Transverse colon (tissue), 4 donors: ENCODE measurements at regions not wholly inside any gene's neighbourhood (a gene's known extent, or its start where the extent isn't known, plus 50 kb on each side); places are given as distances from the start of the nearest gene placed in this dataset.

Experiments
- POLR2AphosphoS5 ChIP-seq, 3 donors: sonication (generic); formaldehyde crosslinking; IDR thresholded peaks; one replicate each; pipeline ENCODE4 v1.6.1; 2016; ENCODE audit warnings: antibody characterized with exemption in 3 of 3
- TF ChIP-seq, protein P1 (sequence below), 5 experiments: fragments of 200-600 bp in 3 of 5; fragments of 450-650 bp in 2 of 5; sonication (generic) in 3 of 5; IDR thresholded peaks; 1 replicate in 2 of 5; 2 replicates in 3 of 5; pipeline ENCODE4 v1.5.1; 2016 to 2017; ENCODE audit warnings: antibody characterized with exemption in 5 of 5, inconsistent platforms in 3 of 5, mild to moderate bottlenecking in 2 of 5, moderate library complexity in 1 of 5

- TF ChIP-seq, protein P1, sequence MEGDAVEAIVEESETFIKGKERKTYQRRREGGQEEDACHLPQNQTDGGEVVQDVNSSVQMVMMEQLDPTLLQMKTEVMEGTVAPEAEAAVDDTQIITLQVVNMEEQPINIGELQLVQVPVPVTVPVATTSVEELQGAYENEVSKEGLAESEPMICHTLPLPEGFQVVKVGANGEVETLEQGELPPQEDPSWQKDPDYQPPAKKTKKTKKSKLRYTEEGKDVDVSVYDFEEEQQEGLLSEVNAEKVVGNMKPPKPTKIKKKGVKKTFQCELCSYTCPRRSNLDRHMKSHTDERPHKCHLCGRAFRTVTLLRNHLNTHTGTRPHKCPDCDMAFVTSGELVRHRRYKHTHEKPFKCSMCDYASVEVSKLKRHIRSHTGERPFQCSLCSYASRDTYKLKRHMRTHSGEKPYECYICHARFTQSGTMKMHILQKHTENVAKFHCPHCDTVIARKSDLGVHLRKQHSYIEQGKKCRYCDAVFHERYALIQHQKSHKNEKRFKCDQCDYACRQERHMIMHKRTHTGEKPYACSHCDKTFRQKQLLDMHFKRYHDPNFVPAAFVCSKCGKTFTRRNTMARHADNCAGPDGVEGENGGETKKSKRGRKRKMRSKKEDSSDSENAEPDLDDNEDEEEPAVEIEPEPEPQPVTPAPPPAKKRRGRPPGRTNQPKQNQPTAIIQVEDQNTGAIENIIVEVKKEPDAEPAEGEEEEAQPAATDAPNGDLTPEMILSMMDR (IDR thresholded peaks at IDR 0.05): no peak
- TF ChIP-seq POLR2AphosphoS5 (IDR thresholded peaks at IDR 0.05): no peak
Measured at GRCh38 chr10:6333086-6333485, 130.4 kb downstream of the PFKFB3 start.
